H9 (cell line): ENCODE measurements at regions not wholly inside any gene's neighbourhood (a gene's known extent, or its start where the extent isn't known, plus 50 kb on each side); places are given as distances from the start of the nearest gene placed in this dataset.

Experiments used
- DNase-seq: peaks from one replicate; pipeline ENCODE4 v3.0.0-alpha.2; 2017
- H2AFZ ChIP-seq: one replicate; pipeline ENCODE4 v1.6.1; 2013; ENCODE audit warnings: mild to moderate bottlenecking, low read length, control low read depth, moderate library complexity
- H2AK5ac ChIP-seq: 2 replicates; pipeline ENCODE4 v1.6.1; 2013; ENCODE audit warnings: low read length, control low read depth, mixed read lengths; ENCODE audit not compliant: insufficient read length
- H2BK120ac ChIP-seq: one replicate; pipeline ENCODE4 v1.6.1; 2013; ENCODE audit warnings: low read depth, mild to moderate bottlenecking, low read length, control low read depth, inconsistent platforms; ENCODE audit not compliant: poor library complexity, severe bottlenecking
- H2BK12ac ChIP-seq: 2 replicates; pipeline ENCODE4 v1.6.1; 2013; ENCODE audit warnings: low read length, control low read depth, mixed read lengths, low read depth; ENCODE audit not compliant: insufficient read length
- H2BK15ac ChIP-seq: 2 replicates; pipeline ENCODE4 v1.6.1; 2013; ENCODE audit warnings: low read depth, low read length, control low read depth
- H2BK20ac ChIP-seq: one replicate; pipeline ENCODE4 v1.6.1; 2013; ENCODE audit warnings: low read depth, mild to moderate bottlenecking, low read length, control low read depth, inconsistent platforms; ENCODE audit not compliant: poor library complexity, severe bottlenecking
- H2BK5ac ChIP-seq: 2 replicates; pipeline ENCODE4 v1.6.1; 2013; ENCODE audit warnings: low read length, control low read depth, mixed read lengths; ENCODE audit not compliant: insufficient read length
- H3K14ac ChIP-seq: 2 replicates; pipeline ENCODE4 v1.6.1; 2013; ENCODE audit warnings: low read length, control low read depth; ENCODE audit not compliant: insufficient read depth
- H3K18ac ChIP-seq: 2 replicates; pipeline ENCODE4 v1.6.1; 2013; ENCODE audit warnings: low read depth, mild to moderate bottlenecking, mixed read lengths, low read length, control low read depth; ENCODE audit not compliant: insufficient read length
- H3K23ac ChIP-seq: 2 replicates; pipeline ENCODE4 v1.6.1; 2013; ENCODE audit warnings: low read length, control low read depth, mixed read lengths, low read depth; ENCODE audit not compliant: insufficient read length
- H3K23me2 ChIP-seq: 2 replicates; pipeline ENCODE4 v1.6.1; 2013; ENCODE audit warnings: low read depth, mild to moderate bottlenecking, mixed read lengths, low read length, control low read depth; ENCODE audit not compliant: insufficient read length, poor library complexity, severe bottlenecking
- H3K27ac ChIP-seq: 2 replicates; pipeline ENCODE4 v1.5.1; 2013; ENCODE audit warnings: low read length, control low read depth, mixed read lengths, low read depth; ENCODE audit not compliant: insufficient read length
- H3K27me3 ChIP-seq: 2 replicates; pipeline ENCODE4 v1.6.1; 2013; ENCODE audit warnings: low read length, control low read depth, inconsistent platforms; ENCODE audit not compliant: insufficient read depth
- H3K4ac ChIP-seq: 2 replicates; pipeline ENCODE4 v1.6.1; 2013; ENCODE audit warnings: low read depth, mild to moderate bottlenecking, control low read depth, inconsistent platforms, low read length, moderate library complexity
- H3K4me1 ChIP-seq: 2 replicates; pipeline ENCODE4 v1.6.1; 2013; ENCODE audit warnings: low read length, control low read depth, inconsistent platforms; ENCODE audit not compliant: insufficient read depth
- H3K4me2 ChIP-seq: 2 replicates; pipeline ENCODE4 v1.6.1; 2013; ENCODE audit warnings: low read length, control low read depth, mixed read lengths; ENCODE audit not compliant: insufficient read length, insufficient read depth
- H3K56ac ChIP-seq: 2 replicates; pipeline ENCODE4 v1.6.1; 2013; ENCODE audit warnings: low read depth, mild to moderate bottlenecking, mixed read lengths, low read length, control low read depth; ENCODE audit not compliant: insufficient read length
- H3K79me1 ChIP-seq: 2 replicates; pipeline ENCODE4 v1.6.1; 2013; ENCODE audit warnings: low read depth, mild to moderate bottlenecking, moderate library complexity, low read length, control low read depth, inconsistent platforms; ENCODE audit not compliant: insufficient read depth, poor library complexity, severe bottlenecking
- H3K79me2 ChIP-seq: 2 replicates; pipeline ENCODE4 v1.6.1; 2013; ENCODE audit warnings: low read length, control low read depth, inconsistent platforms; ENCODE audit not compliant: insufficient read depth
- H3K9ac ChIP-seq: 2 replicates; pipeline ENCODE4 v1.6.1; 2013; ENCODE audit warnings: low read length, control low read depth, mixed read lengths; ENCODE audit not compliant: insufficient read length; ENCODE audit errors: extremely low read depth
- H3K9me3 ChIP-seq: one replicate; pipeline ENCODE4 v1.6.1; 2013; ENCODE audit warnings: low read depth, low read length, inconsistent platforms; ENCODE audit not compliant: control insufficient read depth
- H3T11ph ChIP-seq: one replicate; pipeline ENCODE4 v1.6.1; 2013; ENCODE audit warnings: mild to moderate bottlenecking, low read length, control low read depth, inconsistent platforms
- H4K20me1 ChIP-seq: one replicate; pipeline ENCODE4 v1.6.1; 2013; ENCODE audit not compliant: control insufficient read depth, insufficient read length, insufficient read depth
- H4K5ac ChIP-seq: 2 replicates; pipeline ENCODE4 v1.6.1; 2013; ENCODE audit warnings: low read depth, mild to moderate bottlenecking, mixed read lengths, low read length, control low read depth; ENCODE audit not compliant: insufficient read length
- H4K8ac ChIP-seq: replicated peaks from 2 replicates; pipeline ENCODE4 v1.6.1; 2013; ENCODE audit warnings: low read length, control low read depth, mixed read lengths, low read depth; ENCODE audit not compliant: insufficient read length
- H4K91ac ChIP-seq: 2 replicates; pipeline ENCODE4 v1.6.1; 2013; ENCODE audit warnings: low read depth, mild to moderate bottlenecking, moderate library complexity, mixed read lengths, low read length, control low read depth; ENCODE audit not compliant: insufficient read length
- H3K27ac Mint-ChIP-seq, 3 experiments: 2 replicates in 2 of 3; 3 replicates in 1 of 3; pipeline ENCODE4 v1.8.0; 2020 to 2021; ENCODE audit warnings: mixed read lengths in 3 of 3, mild to moderate bottlenecking in 1 of 3, moderate library complexity in 1 of 3
- H3K27me3 Mint-ChIP-seq: 2 replicates; pipeline ENCODE4 v1.8.0; 2021; ENCODE audit warnings: low read depth, mild to moderate bottlenecking, moderate library complexity, mixed read lengths
- H3K36me3 Mint-ChIP-seq, 3 experiments: 2 replicates in 2 of 3; 3 replicates in 1 of 3; pipeline ENCODE4 v1.8.0; 2020 to 2021; ENCODE audit warnings: low read depth in 3 of 3, mixed read lengths in 3 of 3; ENCODE audit not compliant: insufficient read depth in 1 of 3
- H3K4me1 Mint-ChIP-seq, 2 experiments: 2 replicates each; pipeline ENCODE4 v1.8.0; 2020; ENCODE audit warnings: mixed read lengths in 2 of 2
- H3K4me3 Mint-ChIP-seq, 2 experiments: 2 replicates in 1 of 2; 3 replicates in 1 of 2; pipeline ENCODE4 v1.8.0; 2020 to 2021; ENCODE audit warnings: mild to moderate bottlenecking in 2 of 2, mixed read lengths in 2 of 2, moderate library complexity in 1 of 2
- H3K9me3 Mint-ChIP-seq, 2 experiments: 2 replicates in 1 of 2; 3 replicates in 1 of 2; pipeline ENCODE4 v1.8.0; 2020; ENCODE audit warnings: mild to moderate bottlenecking in 2 of 2, mixed read lengths in 2 of 2, moderate library complexity in 1 of 2
- CTCF ChIP-seq: fragments of 200-600 bp; sonication (generic); conservative IDR thresholded peaks from 3 replicates; pipeline ENCODE4 v1.8.0; 2021; ENCODE audit warnings: antibody characterized with exemption, mild to moderate bottlenecking
- WGBS: extraction: QIAGEN DNeasy Blood & Tissue Kit; methylation state at CpG from one replicate; pipeline ENCODE4 v1.1.7; 2013; ENCODE audit warnings: missing lambda C conversion rate, low lambda C conversion rate, mixed read lengths; ENCODE audit not compliant: insufficient read length; ENCODE audit errors: extremely low coverage; 5-methylcytosine and 5-hydroxymethylcytosine counted together

GRCh38 chr19:30316560-30317106, 55.6 kb upstream of the ZNF536 start:
- Histone ChIP-seq H2BK120ac (no peak overlapping the region), H4K8ac (no peak overlapping the region), H3T11ph (no peak overlapping the region), H3K9me3 (no peaks in the 10 kb centered on the region), H3K14ac (no peak overlapping the region), H4K20me1 (no peaks in the 10 kb centered on the region), H3K23ac (no peak overlapping the region), H3K56ac (no peak overlapping the region), H3K79me2 (no peaks in the 10 kb centered on the region), H3K18ac (no peak overlapping the region), H3K4me1 (no peaks in the 10 kb centered on the region), H2AK5ac (no peak overlapping the region), H2BK15ac (no peak overlapping the region), H3K4me2 (no peak overlapping the region), H4K91ac (no peak overlapping the region), H4K5ac (no peak overlapping the region), H2AFZ (no peak overlapping the region), H3K27ac (no peak overlapping the region), H3K4ac (no peak overlapping the region), H3K79me1 (no peaks in the 10 kb centered on the region), H2BK20ac (no peak overlapping the region), H2BK5ac (no peak overlapping the region), H3K9ac (no peak overlapping the region), H3K23me2 (no peaks in the 10 kb centered on the region), H3K27me3 (no peaks in the 10 kb centered on the region), H2BK12ac (no peak overlapping the region)
- Mint-ChIP-seq H3K4me3 (no peak overlapping the region), H3K27me3 (peaks cover 2% of the 10 kb centered on the region; the same call in 1 of the 2 replicates), H3K9me3 (peaks cover 0 to 8% of the 10 kb centered on the region in 2 experiments; a peak in 2 of 5 replicates), H3K4me1 (peaks cover 6 to 7% of the 10 kb centered on the region in 2 experiments), H3K36me3 (no peaks in the 10 kb centered on the region; a peak in 1 of 7 replicates), H3K27ac (no peak overlapping the region)
- no peak for DNase-seq
- no CpG with 5 or more reads among the region's 6 CpGs for WGBS
- TF ChIP-seq CTCF, result no peak
